ENCODE measurements at regions not wholly inside any gene's neighbourhood (a gene's known extent, or its start where the extent isn't known, plus 50 kb on each side); places are given as distances from the start of the nearest gene placed in this dataset.
A peak's percentile ranks its signal among the peaks of the same experiment; 100 is the strongest.
"Not testable (repeated sequence)": the region's sequence is repeated elsewhere in the genome, so short reads cannot be mapped to it uniquely, and the experiment has no call there.

DNA sequence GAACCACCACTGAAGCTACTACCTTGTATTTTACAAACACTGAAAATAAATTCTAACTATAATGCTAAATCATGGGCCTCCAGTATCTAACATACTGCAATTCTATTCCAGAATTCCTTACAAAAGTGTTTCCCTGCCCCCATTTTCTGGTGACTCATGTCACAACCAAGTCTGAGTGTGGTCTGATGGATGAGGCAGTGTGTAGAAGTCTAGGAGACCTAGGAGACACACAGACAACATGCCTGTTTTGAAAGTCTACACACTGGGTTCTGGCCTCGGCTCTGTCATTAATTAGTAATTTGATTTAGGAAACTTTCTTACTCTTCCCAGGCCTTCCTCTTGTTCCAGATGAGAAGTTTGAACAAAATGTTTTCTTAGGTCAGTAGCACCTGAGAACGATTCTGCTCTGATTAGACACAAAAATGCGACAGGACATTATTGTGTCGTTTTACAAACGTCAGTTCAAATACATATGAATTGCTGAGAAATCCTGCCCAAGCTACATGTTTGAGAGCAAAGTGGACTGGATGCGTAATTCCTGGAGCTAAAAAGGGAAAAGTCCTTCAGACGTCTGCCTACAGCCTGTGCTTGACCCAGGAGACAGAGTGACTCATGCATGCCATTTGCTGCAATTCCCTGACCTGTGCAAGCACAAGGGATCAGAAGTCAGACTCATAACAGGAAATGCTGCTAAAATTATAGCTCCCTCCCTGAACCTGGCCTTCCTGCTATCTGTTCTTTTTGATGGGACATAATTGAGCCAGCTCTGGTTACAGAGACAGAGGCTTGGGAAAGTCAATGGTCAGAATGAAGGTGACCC lies 494.4 kb downstream of the SOX11 start:
- TF ChIP-seq, protein P1, sequence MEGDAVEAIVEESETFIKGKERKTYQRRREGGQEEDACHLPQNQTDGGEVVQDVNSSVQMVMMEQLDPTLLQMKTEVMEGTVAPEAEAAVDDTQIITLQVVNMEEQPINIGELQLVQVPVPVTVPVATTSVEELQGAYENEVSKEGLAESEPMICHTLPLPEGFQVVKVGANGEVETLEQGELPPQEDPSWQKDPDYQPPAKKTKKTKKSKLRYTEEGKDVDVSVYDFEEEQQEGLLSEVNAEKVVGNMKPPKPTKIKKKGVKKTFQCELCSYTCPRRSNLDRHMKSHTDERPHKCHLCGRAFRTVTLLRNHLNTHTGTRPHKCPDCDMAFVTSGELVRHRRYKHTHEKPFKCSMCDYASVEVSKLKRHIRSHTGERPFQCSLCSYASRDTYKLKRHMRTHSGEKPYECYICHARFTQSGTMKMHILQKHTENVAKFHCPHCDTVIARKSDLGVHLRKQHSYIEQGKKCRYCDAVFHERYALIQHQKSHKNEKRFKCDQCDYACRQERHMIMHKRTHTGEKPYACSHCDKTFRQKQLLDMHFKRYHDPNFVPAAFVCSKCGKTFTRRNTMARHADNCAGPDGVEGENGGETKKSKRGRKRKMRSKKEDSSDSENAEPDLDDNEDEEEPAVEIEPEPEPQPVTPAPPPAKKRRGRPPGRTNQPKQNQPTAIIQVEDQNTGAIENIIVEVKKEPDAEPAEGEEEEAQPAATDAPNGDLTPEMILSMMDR (IDR thresholded peaks at IDR 0.05), result no peak

DNA sequence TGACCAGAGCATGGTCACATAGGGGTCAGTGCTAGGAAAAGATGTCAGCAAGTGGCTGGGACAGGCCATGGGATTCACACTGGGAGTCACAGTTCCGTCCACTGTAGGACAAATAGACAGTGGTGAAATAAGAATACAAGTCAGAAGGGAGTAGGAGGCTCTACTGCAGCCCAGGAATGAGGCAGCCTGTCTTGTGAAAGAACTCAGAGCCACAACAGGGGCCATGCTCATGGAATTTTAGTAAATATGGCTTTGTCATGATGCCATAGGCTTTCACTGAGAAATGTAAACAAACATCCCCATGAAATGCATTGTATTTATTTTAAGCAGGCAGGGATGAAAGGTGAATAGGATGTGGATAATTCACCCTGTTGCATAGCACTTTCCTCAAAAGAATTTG lies 504.3 kb downstream of the SOX11 start:
- FAIRE-seq (no peak), DNase-seq (no peak), ATAC-seq (no peak)
- H3K27ac ChIP-seq, result no peak overlapping the region
- WGBS, 2 donors, result 89 to 96% methylated on average over 1 of the region's 1 CpG
- H3K27me3 ChIP-seq, result no peaks in the 10 kb centered on the region
- H3K4me3 ChIP-seq, result no peak overlapping the region
- no peaks in the 10 kb centered on the region for H3K36me3 ChIP-seq
- no peaks in the 10 kb centered on the region for H3K9me3 ChIP-seq
- H3K4me1 ChIP-seq, result no peaks in the 10 kb centered on the region
- TF ChIP-seq, protein P1 (IDR thresholded peaks at IDR 0.05), result no peak
- intact Hi-C loops (cut with DNase I), result no loop called here

More for the DNA sequence above, 494.4 kb downstream of the SOX11 start:
- ATAC-seq (peak; percentile 94 to 96 (median 96)), FAIRE-seq (no peak), DNase-seq (peak in 4 of 6 donors; percentile 67 to 85 (median 84))
- no peaks in the 10 kb centered on the region for H3K36me3 ChIP-seq
- H3K27me3 ChIP-seq, result no peaks in the 10 kb centered on the region
- intact Hi-C loops (cut with DNase I), result no loop called here
- 28 to 31% methylated on average over 7 of the region's 7 CpGs for WGBS, 2 donors
- H3K27ac ChIP-seq, result peak overlapping the region in 3 of 4 donors; percentile 71 to 85 (median 76)
- no peaks in the 10 kb centered on the region for H3K9me3 ChIP-seq
- no peak overlapping the region for H3K4me3 ChIP-seq
- H3K4me1 ChIP-seq, result peaks cover 15 to 37% (median 29%) of the 10 kb centered on the region in 3 donors

GRCh38 chr2:6198370-6198919 lies 506.3 kb downstream of the SOX11 start:
- H3K4me3 ChIP-seq; H3K27me3 ChIP-seq; intact Hi-C loops (cut with DNase I); FAIRE-seq; H3K9me3 ChIP-seq; H3K27ac ChIP-seq; H3K36me3 ChIP-seq; ATAC-seq; DNase-seq: not testable (repeated sequence)
- 90 to 93% methylated on average over 6 of the region's 6 CpGs for WGBS, 2 donors
- H3K4me1 ChIP-seq, result peaks cover 8 to 16% (median 15%) of the 10 kb centered on the region in 3 donors

DNA sequence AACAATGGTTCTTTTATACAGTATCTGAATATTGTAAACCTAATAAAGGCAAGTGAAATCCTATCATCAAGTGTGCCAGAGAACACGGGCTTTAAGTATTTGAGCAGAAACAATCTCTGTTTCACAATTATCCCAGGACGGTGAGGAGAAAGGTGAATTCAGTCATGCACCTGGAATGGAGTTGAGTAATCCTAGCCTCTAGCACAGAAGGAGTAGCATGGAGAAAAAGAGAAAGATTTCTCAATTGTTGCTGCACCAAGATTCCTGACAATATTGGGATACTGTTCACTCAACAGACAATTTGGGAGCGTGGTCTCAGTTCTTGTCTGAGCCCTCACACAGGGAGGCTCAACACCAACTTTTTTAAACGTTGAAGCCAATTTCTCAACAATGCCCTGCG lies 510.6 kb downstream of the SOX11 start:
- Histone ChIP-seq H3K27me3 (no peaks in the 10 kb centered on the region), H3K9me3 (no peaks in the 10 kb centered on the region), H3K36me3 (no peaks in the 10 kb centered on the region), H3K4me1 (peaks cover 20 to 31% (median 28%) of the 10 kb centered on the region in 3 donors), H3K27ac (peak overlapping the region in 3 of 4 donors; percentile 13 to 87 (median 69)), H3K4me3 (peak overlapping the region in 1 of 4 donors; percentile 16)
- DNase-seq, result no peak
- 45 to 48% methylated on average over 5 of the region's 5 CpGs for WGBS, 2 donors
- no peak for FAIRE-seq
- intact Hi-C loops (cut with DNase I), result no loop called here
- peak; percentile 42 to 68 (median 54) for ATAC-seq
- TF ChIP-seq, protein P1 (IDR thresholded peaks at IDR 0.05), result no peak

GRCh38 chr2:6203291-6203959 lies 511.2 kb downstream of the SOX11 start:
- DNase-seq (no peak), ATAC-seq (peak; percentile 89 to 95 (median 94)), FAIRE-seq (peak; percentile 80)
- no peaks in the 10 kb centered on the region for H3K9me3 ChIP-seq
- peak overlapping the region in 3 of 4 donors; percentile 13 to 87 (median 69) for H3K27ac ChIP-seq
- TF ChIP-seq, protein P1 (IDR thresholded peaks at IDR 0.05), result no peak
- peaks cover 20 to 31% (median 28%) of the 10 kb centered on the region in 3 donors for H3K4me1 ChIP-seq
- WGBS, 2 donors, result 19 to 25% methylated on average over 5 of the region's 5 CpGs
- H3K36me3 ChIP-seq, result no peaks in the 10 kb centered on the region
- intact Hi-C loops (cut with DNase I), result no loop called here
- no peaks in the 10 kb centered on the region for H3K27me3 ChIP-seq
- peak overlapping the region in 1 of 4 donors; percentile 16 for H3K4me3 ChIP-seq

Data from pancreas (tissue), 10 donors.